Hindlimb muscle (tissue), 1 donor: ENCODE measurements at regions not wholly inside any gene's neighbourhood (a gene's known extent, or its start where the extent isn't known, plus 50 kb on each side); places are given as distances from the start of the nearest gene placed in this dataset.
"Not testable (repeated sequence)": the region's sequence is repeated elsewhere in the genome, so short reads cannot be mapped to it uniquely, and the experiment has no call there.

ENCODE experiments used
- DNase-seq: peaks from one replicate; pipeline ENCODE4 v3.0.0-alpha.2; 2013

DNA sequence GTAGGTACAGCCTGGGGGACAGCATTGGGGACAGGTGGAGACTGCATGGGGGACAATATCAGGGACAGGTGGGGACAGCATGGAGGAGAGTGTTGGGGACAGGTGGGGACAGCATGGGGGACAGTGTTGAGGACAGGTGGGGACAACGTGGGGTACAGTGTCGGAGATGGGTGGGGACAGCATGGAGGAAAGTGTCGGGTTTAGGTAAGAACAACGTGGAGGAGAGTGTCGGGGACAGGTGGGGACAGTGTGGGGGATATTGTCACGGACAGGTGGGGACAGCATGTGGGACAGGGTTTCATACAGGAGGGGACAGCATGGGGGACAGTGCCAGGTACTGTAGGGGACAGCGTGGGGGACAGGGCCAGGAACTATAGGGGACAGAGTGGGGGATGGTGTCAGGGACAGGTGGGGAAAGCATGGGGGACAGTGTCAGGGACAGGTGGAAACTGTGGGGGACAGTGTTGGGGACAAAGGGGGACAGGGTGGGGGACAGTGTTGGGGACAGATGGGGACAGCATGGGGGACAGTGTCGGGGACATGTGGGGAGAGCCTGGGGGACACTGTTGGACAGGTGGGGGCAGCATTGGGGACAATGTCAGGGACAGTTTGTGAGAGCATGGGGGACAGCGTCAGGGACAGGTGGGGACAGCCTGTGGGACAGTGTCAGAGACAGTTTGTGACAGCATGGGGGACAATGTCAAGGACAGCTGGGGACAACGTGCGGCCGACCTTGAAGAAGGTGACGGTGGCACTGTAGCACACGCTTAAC, 213.1 kb downstream of the TMEM121 start:
- DNase-seq = no peak

DNA sequence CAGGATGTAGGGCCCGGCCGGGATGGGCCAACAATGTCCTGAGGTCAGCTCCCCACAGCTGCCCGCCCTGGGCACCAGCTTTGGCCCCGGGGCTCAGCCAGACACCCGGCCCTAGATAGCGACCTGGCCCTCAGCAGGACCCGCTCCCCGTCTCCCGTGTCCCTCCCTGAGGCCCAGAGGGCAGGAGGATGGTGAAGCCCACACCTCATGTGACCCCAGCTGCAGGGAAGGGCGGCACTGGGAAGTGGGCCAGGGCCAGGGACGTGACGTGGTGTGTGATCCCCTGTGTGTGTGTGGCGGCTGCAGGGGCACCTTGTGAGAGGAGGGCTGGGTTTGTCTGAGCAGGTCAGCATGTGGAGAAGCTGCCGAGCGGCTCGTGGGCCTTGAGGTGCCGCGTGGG, 213.9 kb downstream of the TMEM121 start:
- DNase-seq = not testable (repeated sequence)

- not testable (repeated sequence) for DNase-seq
Measured at GRCh38 chr14:105740961-105741360, 214.6 kb downstream of the TMEM121 start.

- DNase-seq = not testable (repeated sequence)
Measured at GRCh38 chr14:105741707-105742530, 215.5 kb downstream of the TMEM121 start.

- DNase-seq = no peak
Measured at GRCh38 chr14:105742531-105742848, 216.1 kb downstream of the TMEM121 start.

DNA sequence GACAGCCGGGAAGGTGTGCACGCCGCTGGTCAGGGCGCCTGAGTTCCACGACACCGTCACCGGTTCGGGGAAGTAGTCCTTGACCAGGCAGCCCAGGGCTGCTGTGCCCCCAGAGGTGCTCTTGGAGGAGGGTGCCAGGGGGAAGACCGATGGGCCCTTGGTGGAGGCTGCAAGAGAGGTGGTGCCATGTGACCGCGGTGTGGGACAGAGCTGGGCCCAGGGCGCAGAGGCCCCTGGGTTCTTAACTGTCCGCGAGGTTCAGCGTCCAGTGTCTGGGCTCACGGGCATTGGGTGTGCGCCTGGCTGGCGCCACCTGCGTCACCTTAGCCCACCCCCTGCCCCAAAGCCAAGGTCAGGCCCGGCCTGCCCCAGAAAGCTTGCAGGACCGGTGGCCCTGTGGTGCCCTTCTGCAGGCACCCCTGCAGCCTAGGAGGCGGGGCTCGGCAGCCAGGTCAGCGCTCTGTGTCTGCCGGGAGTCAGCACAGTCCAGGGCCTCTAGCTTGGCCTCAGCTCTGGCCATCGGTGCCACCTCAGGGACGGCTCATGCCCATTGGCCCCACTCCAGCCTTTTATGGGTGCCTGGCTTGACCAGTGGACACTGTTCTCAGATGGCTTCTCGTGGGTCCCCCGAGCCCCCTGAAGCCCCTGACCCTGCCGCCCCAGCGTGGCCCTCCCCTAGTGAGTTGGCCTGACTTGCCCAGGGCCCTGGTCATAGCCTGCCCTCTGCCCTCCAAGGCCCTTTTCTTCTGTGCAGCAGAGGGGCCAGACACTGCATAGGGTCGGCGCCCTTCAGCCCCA, 216.7 kb downstream of the TMEM121 start:
- DNase-seq = not testable (repeated sequence)

GRCh38 chr14:105744213-105744787, 217.9 kb downstream of the TMEM121 start:
- not testable (repeated sequence) for DNase-seq

GRCh38 chr14:105745433-105746123, 219.2 kb downstream of the TMEM121 start:
- DNase-seq = no peak

- no peak for DNase-seq
Measured at GRCh38 chr14:105746124-105746514, 219.7 kb downstream of the TMEM121 start.

GRCh38 chr14:105746800-105747502, 220.6 kb downstream of the TMEM121 start:
- DNase-seq = not testable (repeated sequence)

DNA sequence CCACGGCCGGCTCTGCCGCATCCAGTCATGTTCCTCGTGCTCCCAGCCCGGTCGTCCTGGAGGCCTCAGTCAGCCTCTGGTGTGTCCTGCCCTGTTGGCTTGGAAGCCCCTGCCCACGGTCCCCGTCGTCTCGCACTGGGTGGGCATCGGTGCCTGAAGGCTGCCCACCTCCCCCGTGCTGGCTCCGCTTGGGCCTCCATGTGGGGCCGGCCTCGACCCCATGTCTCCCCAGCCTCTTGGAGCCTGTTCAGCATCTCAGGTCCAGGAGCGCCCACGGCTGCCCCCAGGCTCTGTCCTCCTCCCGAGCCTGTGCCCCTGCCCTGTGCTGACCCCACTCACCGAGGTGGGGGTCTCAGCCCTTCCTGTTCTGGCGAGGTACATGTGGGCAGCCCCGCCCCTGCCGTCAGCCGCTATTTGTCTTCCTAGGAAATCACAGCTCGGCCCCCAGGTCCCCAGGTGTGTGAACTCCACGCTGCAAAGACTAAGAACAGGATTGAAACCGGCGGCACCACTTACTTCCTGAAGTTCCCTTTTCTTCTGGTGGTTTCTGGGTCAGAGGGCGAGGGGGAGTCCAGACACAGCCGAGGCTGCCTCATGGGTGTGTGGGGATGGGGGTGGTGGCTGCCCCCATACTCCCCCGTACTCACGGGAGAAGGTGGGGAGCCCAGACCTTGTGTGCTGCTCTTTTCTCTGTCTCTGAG, 221.3 kb downstream of the TMEM121 start:
- DNase-seq = not testable (repeated sequence)

- DNase-seq = no peak
Measured at GRCh38 chr14:105748204-105748578, 221.8 kb downstream of the TMEM121 start.

GRCh38 chr14:105748710-105749109, 222.3 kb downstream of the TMEM121 start:
- not testable (repeated sequence) for DNase-seq

GRCh38 chr14:105749870-105750541, 223.6 kb downstream of the TMEM121 start:
- DNase-seq = not testable (repeated sequence)

DNA sequence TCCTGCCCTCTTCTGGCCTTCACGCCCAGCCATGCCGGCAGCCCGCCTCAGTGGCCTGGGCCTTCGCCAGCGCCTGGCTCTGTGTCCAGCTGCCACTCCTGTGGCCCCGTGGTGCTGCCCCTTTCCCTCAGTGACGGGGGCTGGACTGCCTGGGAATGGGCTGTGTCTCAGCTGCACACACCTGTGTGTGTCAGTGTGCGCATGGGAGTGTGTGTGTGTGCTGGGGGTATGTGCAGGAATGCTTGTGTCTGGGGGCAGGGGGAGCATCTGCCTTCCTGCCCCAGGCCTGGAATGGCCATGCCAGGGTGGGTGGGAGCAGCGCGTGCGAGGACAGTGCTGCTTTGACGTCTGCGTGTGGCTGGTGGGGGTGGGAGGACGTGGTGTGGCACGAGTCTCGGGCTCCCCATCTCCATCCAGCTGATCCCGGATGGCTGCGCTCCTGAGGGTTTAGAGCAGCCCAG, 224.9 kb downstream of the TMEM121 start:
- DNase-seq = not testable (repeated sequence)

DNA sequence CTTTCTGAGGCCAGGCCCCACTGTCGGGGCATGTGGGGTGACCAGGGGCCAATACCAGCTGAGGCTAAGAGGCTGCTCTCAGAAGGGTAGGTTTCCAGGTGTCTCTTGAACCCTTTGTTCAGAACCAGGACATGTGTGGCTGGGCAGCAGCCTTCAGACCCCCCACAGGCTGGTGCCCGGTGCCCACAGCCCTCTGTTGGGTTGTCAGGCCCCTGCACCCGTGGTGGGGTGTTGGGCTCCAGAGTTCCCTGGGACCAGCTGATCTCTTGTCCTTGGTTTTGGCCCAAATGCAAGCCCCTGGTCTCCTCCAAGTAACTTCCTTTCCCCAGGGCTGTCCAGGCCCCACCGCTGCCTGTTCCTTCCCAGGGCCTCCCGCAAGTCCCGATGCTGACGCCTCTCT, 226.0 kb downstream of the TMEM121 start:
- not testable (repeated sequence) for DNase-seq

DNA sequence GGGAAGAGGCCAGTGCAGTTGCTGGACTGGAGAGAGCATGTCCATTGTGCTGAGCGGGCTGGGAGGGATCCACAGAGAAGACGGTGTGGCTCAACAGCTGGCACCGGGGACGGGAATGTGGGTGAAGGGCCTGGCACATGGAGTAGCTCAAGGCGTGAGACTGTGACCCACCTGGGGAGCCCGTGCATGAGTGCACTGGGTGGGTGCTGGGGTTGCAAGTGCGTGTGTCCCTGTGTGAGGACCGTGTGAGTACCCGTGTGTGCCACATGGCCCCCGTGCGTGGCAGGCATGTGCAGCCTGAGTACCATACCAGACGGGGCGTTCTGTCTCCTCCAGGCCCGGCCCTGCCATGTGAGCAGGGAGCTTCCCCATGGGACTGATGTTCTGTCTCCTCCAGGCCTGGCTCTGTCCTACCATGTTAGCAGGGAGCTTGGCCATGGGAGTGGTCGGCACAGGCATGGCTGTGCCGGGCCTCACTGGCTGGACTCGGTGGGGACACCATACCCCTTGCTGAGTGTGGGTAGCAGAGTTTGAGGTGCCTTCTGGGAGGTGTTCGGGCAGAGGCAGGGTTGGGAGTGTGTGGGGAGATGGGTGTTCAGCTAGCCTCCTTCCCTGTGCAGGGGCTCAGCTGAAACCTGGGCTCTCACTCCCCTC, 234.4 kb downstream of the TMEM121 start:
- DNase-seq = no peak

GRCh38 chr14:105761345-105761740, 235.0 kb downstream of the TMEM121 start:
- not testable (repeated sequence) for DNase-seq

- DNase-seq = no peak
Measured at GRCh38 chr14:105761842-105762241, 235.5 kb downstream of the TMEM121 start.
